AG04449 (cell line): ENCODE measurements at regions not wholly inside any gene's neighbourhood (a gene's known extent, or its start where the extent isn't known, plus 50 kb on each side); places are given as distances from the start of the nearest gene placed in this dataset.
"Not testable (repeated sequence)": the region's sequence is repeated elsewhere in the genome, so short reads cannot be mapped to it uniquely, and the experiment has no call there.

Experiments used
- CTCF ChIA-PET: fragments of 350-600 bp; formaldehyde crosslinking; extraction: SDS; loops from one replicate; lab custom pipeline; 2021; ENCODE audit warnings: antibody characterized with exemption; lab: Yijun Ruan, JAX
- POLR2A ChIA-PET: fragments of 400-600, 350-600 bp; formaldehyde crosslinking; extraction: SDS; loops from one replicate; lab custom pipeline; 2020; ENCODE audit warnings: antibody characterized with exemption, inconsistent platforms; lab: Yijun Ruan, JAX
- DNase-seq: peaks from one replicate; pipeline ENCODE4 v3.0.0-alpha.2; 2010; ENCODE audit warnings: low read depth, low spot score
- H3K4me3 ChIP-seq: 2 replicates; pipeline ENCODE4 v1.5.1; 2011; ENCODE audit warnings: low read depth, mild to moderate bottlenecking, control low read depth, low read length
- TF ChIP-seq, protein P1 (sequence below): IDR thresholded peaks from one replicate; pipeline ENCODE4 v1.5.1; 2011; ENCODE audit warnings: mild to moderate bottlenecking, moderate library complexity, low read length, control low read depth, inconsistent platforms; ENCODE audit not compliant: insufficient read depth; ENCODE audit errors: missing control alignments

GRCh38 chr10:30208330-30208729 lies 140.7 kb downstream of the MTPAP start:
- ChIA-PET CTCF (interaction anchor here (0.7 to 1.5 kb wide), 5 partner anchors 10 to 205 kb away, joined by 3 to 6 read pairs (median 4); no protein-coding TSS in a partner anchor), POLR2A (no interaction called here)
- TF ChIP-seq, protein P1, sequence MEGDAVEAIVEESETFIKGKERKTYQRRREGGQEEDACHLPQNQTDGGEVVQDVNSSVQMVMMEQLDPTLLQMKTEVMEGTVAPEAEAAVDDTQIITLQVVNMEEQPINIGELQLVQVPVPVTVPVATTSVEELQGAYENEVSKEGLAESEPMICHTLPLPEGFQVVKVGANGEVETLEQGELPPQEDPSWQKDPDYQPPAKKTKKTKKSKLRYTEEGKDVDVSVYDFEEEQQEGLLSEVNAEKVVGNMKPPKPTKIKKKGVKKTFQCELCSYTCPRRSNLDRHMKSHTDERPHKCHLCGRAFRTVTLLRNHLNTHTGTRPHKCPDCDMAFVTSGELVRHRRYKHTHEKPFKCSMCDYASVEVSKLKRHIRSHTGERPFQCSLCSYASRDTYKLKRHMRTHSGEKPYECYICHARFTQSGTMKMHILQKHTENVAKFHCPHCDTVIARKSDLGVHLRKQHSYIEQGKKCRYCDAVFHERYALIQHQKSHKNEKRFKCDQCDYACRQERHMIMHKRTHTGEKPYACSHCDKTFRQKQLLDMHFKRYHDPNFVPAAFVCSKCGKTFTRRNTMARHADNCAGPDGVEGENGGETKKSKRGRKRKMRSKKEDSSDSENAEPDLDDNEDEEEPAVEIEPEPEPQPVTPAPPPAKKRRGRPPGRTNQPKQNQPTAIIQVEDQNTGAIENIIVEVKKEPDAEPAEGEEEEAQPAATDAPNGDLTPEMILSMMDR: no peak
- DNase-seq: no peak
- no peak overlapping the region for H3K4me3 ChIP-seq

DNA sequence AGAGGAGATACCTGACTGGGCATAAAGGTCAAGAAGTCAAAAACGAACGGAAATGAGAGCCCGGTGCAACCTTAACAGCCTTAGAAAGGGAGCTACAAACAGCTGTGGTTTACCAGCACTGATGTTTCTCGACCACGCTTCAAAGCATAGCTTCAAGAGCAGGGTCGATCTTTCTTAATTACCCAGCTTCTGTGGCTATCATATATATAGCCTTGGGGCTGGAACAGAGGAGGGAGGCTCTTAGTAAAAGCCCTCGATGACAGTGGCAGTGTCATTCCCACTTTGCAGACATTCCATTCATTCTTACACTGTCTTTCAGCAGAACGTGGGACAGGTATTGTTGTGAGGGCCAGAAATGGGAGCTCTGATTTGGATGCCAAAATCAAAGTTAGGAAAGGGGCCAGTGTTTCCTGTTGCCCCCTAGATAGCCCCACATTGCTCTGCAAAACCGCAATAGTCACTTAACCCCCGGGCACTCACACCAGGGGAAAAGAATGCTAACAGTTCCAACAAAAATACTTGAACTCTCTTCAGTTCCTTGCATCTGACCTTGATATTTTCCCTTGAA lies 141.5 kb downstream of the MTPAP start:
- no peak for DNase-seq
- POLR2A ChIA-PET: no interaction called here
- TF ChIP-seq, protein P1: no peak
- no peak overlapping the region for H3K4me3 ChIP-seq
- CTCF ChIA-PET: interaction anchor here (0.9 to 1.5 kb wide), 4 partner anchors 9 to 205 kb away, joined by 3 to 6 read pairs (median 4); no protein-coding TSS in a partner anchor

DNA sequence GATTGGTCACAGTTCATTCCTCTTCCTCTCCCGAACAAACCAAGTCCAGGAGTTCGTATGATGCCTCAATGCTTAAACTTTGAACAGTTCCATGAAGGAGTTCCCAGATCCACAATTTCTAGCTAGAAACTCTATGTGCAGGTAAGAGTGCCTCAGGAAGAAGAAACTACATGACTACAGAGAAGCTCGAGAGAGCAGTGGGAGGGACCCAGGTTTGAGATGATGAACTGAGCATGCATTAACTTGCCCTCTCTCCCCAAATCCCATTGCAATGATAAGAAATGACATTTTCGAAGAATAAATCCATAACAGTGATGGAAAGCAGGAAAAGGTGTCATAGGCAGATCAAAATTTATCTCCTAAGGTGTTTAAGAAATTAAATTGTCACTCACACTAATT lies 140.6 kb upstream of the JCAD start:
- POLR2A ChIA-PET: no interaction called here
- no peak overlapping the region for H3K4me3 ChIP-seq
- TF ChIP-seq, protein P1: no peak
- no peak for DNase-seq
- CTCF ChIA-PET: no interaction called here

- ChIA-PET POLR2A (no interaction called here), CTCF (no interaction called here)
- TF ChIP-seq, protein P1: no peak
- H3K4me3 ChIP-seq: no peak overlapping the region
- no peak for DNase-seq
These were observed 140.1 kb upstream of the JCAD start for GRCh38 chr10:30199376-30200016.

GRCh38 chr10:30197186-30197585 lies 137.8 kb upstream of the JCAD start:
- TF ChIP-seq, protein P1: no peak
- no peak for DNase-seq
- ChIA-PET POLR2A (no interaction called here), CTCF (interaction anchor here (0.9 to 2.5 kb wide), 2 partner anchors 10 to 11 kb away, joined by 5 to 11 read pairs; no protein-coding TSS in a partner anchor)
- no peak overlapping the region for H3K4me3 ChIP-seq

DNA sequence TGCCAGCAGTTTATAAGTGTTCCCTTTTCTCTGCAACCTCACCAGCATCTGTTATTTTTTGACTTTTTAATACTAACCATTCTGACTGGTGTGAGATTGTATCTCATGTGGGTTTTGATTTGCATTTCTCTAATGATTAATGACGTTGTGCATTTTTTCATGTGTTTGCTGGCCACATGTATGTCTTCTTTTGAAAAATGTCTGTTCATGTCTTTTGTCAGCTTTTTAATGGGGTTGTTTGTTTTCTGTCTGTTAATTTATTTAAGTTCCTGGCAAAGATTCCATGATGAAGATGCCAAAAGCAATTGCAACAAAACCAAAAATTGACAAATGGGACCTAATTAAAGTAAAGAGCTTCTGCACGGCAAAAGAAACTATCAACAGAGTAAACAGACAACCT lies 137.2 kb upstream of the JCAD start:
- POLR2A ChIA-PET, H3K4me3 ChIP-seq, DNase-seq: not testable (repeated sequence)
- CTCF ChIA-PET: interaction anchor here (0.9 to 2.5 kb wide), 2 partner anchors 9 to 12 kb away, joined by 5 to 11 read pairs; no protein-coding TSS in a partner anchor
